Erythroblast (primary cell): ENCODE measurements at regions not wholly inside any gene's neighbourhood (a gene's known extent, or its start where the extent isn't known, plus 50 kb on each side); places are given as distances from the start of the nearest gene placed in this dataset.

Experiments used
- GATA1 ChIP-seq: IDR thresholded peaks from 2 replicates; pipeline ENCODE4 v1.6.1; 2011; ENCODE audit warnings: low read depth, mild to moderate bottlenecking, control low read depth, low read length, moderate library complexity
- POLR2A ChIP-seq: IDR thresholded peaks from 2 replicates; pipeline ENCODE4 v1.6.1; 2011; ENCODE audit warnings: mild to moderate bottlenecking, low read length

- no peak for TF ChIP-seq POLR2A
- no peak for TF ChIP-seq GATA1
Measured at GRCh38 chr7:21146642-21147423, 281.1 kb upstream of the SP4 start.
